HG02588 (cell line): ENCODE measurements at regions not wholly inside any gene's neighbourhood (a gene's known extent, or its start where the extent isn't known, plus 50 kb on each side); places are given as distances from the start of the nearest gene placed in this dataset.
A peak's percentile ranks its signal among the peaks of the same experiment; 100 is the strongest.

ENCODE experiments used
- ATAC-seq: cut with Tn5 transposase; IDR thresholded peaks from one replicate; pipeline ENCODE4 v1.9.1; 2021; ENCODE audit warnings: mild to moderate bottlenecking, moderate library complexity; ENCODE audit not compliant: unreplicated experiment

- ATAC-seq, result no peak
Observed at GRCh38 chr9:129476821-129477611, 143.9 kb downstream of the C9orf50 start.

GRCh38 chr9:129474740-129475404 is 146.0 kb downstream of the C9orf50 start:
- ATAC-seq, result no peak

- no peak for ATAC-seq
Observed at GRCh38 chr9:129473523-129474244, 147.2 kb downstream of the C9orf50 start.

GRCh38 chr9:129472651-129473102 is 148.2 kb downstream of the C9orf50 start:
- ATAC-seq, result no peak

- no peak for ATAC-seq
Observed at GRCh38 chr9:129471201-129472019, 149.5 kb downstream of the C9orf50 start.

- ATAC-seq, result no peak
Observed at GRCh38 chr9:129469988-129470316, 150.9 kb downstream of the C9orf50 start.

- ATAC-seq, result no peak
Observed at GRCh38 chr9:129469188-129469987, 151.5 kb downstream of the C9orf50 start.

GRCh38 chr9:129467739-129468666 is 152.9 kb downstream of the C9orf50 start:
- no peak for ATAC-seq

GRCh38 chr9:129467004-129467588 is 153.8 kb downstream of the C9orf50 start:
- no peak for ATAC-seq

- no peak for ATAC-seq
Observed at GRCh38 chr9:129465834-129466535, 154.9 kb downstream of the C9orf50 start.

- ATAC-seq, result no peak
Observed at GRCh38 chr9:129464972-129465833, 155.7 kb downstream of the C9orf50 start.

GRCh38 chr9:129463994-129464393 is 156.9 kb downstream of the C9orf50 start:
- ATAC-seq, result no peak

- ATAC-seq, result no peak
Observed at GRCh38 chr9:129463477-129463876, 157.4 kb downstream of the C9orf50 start.

- no peak for ATAC-seq
Observed at GRCh38 chr9:129462360-129462759, 158.5 kb downstream of the C9orf50 start.

- peak; percentile 76 for ATAC-seq
Observed at GRCh38 chr9:129460323-129461261, 160.3 kb downstream of the C9orf50 start.
